HG02759 (cell line): ENCODE measurements at regions not wholly inside any gene's neighbourhood (a gene's known extent, or its start where the extent isn't known, plus 50 kb on each side); places are given as distances from the start of the nearest gene placed in this dataset.

Source experiments
- ATAC-seq: cut with Tn5 transposase; IDR thresholded peaks from one replicate; pipeline ENCODE4 v1.9.1; 2021; ENCODE audit warnings: mild to moderate bottlenecking, moderate library complexity; ENCODE audit not compliant: unreplicated experiment

GRCh38 chr4:96519291-96519690, 679.4 kb downstream of the PDHA2 start:
- ATAC-seq: no peak

GRCh38 chr4:96521046-96521536, 681.2 kb downstream of the PDHA2 start:
- no peak for ATAC-seq

GRCh38 chr4:96523611-96524010, 683.7 kb downstream of the PDHA2 start:
- no peak for ATAC-seq

GRCh38 chr4:96524311-96524875, 684.5 kb downstream of the PDHA2 start:
- ATAC-seq: no peak

- no peak for ATAC-seq
Observed at GRCh38 chr4:96525898-96526297, 686.0 kb downstream of the PDHA2 start.

- no peak for ATAC-seq
Observed at GRCh38 chr4:96526625-96527024, 686.7 kb downstream of the PDHA2 start.

- ATAC-seq: no peak
Observed at GRCh38 chr4:96531836-96532235, 691.9 kb downstream of the PDHA2 start.

GRCh38 chr4:96543346-96543745, 703.5 kb downstream of the PDHA2 start:
- no peak for ATAC-seq

GRCh38 chr4:96558466-96558865, 718.6 kb downstream of the PDHA2 start:
- no peak for ATAC-seq

- no peak for ATAC-seq
Observed at GRCh38 chr4:96566755-96567154, 726.9 kb downstream of the PDHA2 start.

- ATAC-seq: no peak
Observed at GRCh38 chr4:96585304-96585703, 745.4 kb downstream of the PDHA2 start.

GRCh38 chr4:96593422-96593821, 753.5 kb downstream of the PDHA2 start:
- ATAC-seq: no peak

- no peak for ATAC-seq
Observed at GRCh38 chr4:96598465-96598864, 758.6 kb downstream of the PDHA2 start.

- no peak for ATAC-seq
Observed at GRCh38 chr4:96599752-96600151, 759.9 kb downstream of the PDHA2 start.

GRCh38 chr4:96602661-96603060, 762.8 kb downstream of the PDHA2 start:
- ATAC-seq: no peak

- ATAC-seq: no peak
Observed at GRCh38 chr4:96603641-96604040, 763.7 kb downstream of the PDHA2 start.

- ATAC-seq: no peak
Observed at GRCh38 chr4:96606451-96606850, 766.6 kb downstream of the PDHA2 start.

GRCh38 chr4:96626023-96626422, 786.1 kb downstream of the PDHA2 start:
- ATAC-seq: no peak

- ATAC-seq: no peak
Observed at GRCh38 chr4:96630839-96631238, 790.9 kb downstream of the PDHA2 start.

- ATAC-seq: no peak
Observed at GRCh38 chr4:96637971-96638412, 798.1 kb downstream of the PDHA2 start.

GRCh38 chr4:96639932-96640331, 800.0 kb downstream of the PDHA2 start:
- no peak for ATAC-seq

- ATAC-seq: no peak
Observed at GRCh38 chr4:96642490-96642889, 802.6 kb downstream of the PDHA2 start.

- ATAC-seq: no peak
Observed at GRCh38 chr4:96646146-96646545, 806.3 kb downstream of the PDHA2 start.
